IMR-90 (cell line): ENCODE measurements at regions not wholly inside any gene's neighbourhood (a gene's known extent, or its start where the extent isn't known, plus 50 kb on each side); places are given as distances from the start of the nearest gene placed in this dataset.

Experiments
- ATAC-seq: fragments of 200-7000 bp; cut with Tn5 transposase; 2 replicates; pipeline ENCODE4 v1.9.1; 2020; ENCODE audit warnings: low read depth, mild to moderate bottlenecking, moderate library complexity
- BruUV-seq: library from RNA; stranded (reverse); fragments of 400-500 nt; replicated peaks from 2 replicates; lab custom pipeline; 2021; lab: Mats Ljungman, UMichigan
- CTCF ChIA-PET: fragments of 300-600 bp; formaldehyde crosslinking; extraction: SDS; loops from one replicate; lab custom pipeline; 2021; ENCODE audit warnings: antibody characterized with exemption; lab: Yijun Ruan, JAX
- POLR2A ChIA-PET: fragments of 300-600 bp; sonication (Branson Sonifier 250); formaldehyde crosslinking; loops from one replicate; lab custom pipeline; 2022; ENCODE audit warnings: antibody characterized with exemption; ENCODE audit not compliant: unreplicated experiment; lab: Charles Lee
- DNase-seq: peaks from one replicate; pipeline ENCODE4 v3.0.0; 2013
- H2AFZ ChIP-seq: replicated peaks from 2 replicates; pipeline ENCODE3; 2013; ENCODE audit warnings: low read length, mild to moderate bottlenecking; ENCODE audit not compliant: poor library complexity
- H2AK5ac ChIP-seq: 2 replicates; pipeline ENCODE4 v1.6.1; 2013; ENCODE audit warnings: low read depth, low read length, inconsistent platforms
- H2AK9ac ChIP-seq: replicated peaks from 2 replicates; pipeline ENCODE3; 2013; ENCODE audit warnings: mild to moderate bottlenecking, low read depth, low read length, moderate library complexity; ENCODE audit not compliant: poor library complexity
- H2BK120ac ChIP-seq: 2 replicates; pipeline ENCODE4 v1.6.1; 2013; ENCODE audit warnings: low read depth, low read length, inconsistent platforms
- H2BK15ac ChIP-seq: 3 replicates; pipeline ENCODE4 v1.6.1; 2013; ENCODE audit warnings: low read depth, low read length, inconsistent platforms
- H2BK20ac ChIP-seq: 2 replicates; pipeline ENCODE4 v1.6.1; 2013; ENCODE audit warnings: low read depth, mild to moderate bottlenecking, inconsistent platforms, low read length, moderate library complexity
- H2BK5ac ChIP-seq: 2 replicates; pipeline ENCODE4 v1.6.1; 2013; ENCODE audit warnings: mild to moderate bottlenecking, low read depth, low read length, inconsistent platforms; ENCODE audit not compliant: poor library complexity, severe bottlenecking
- H3K14ac ChIP-seq: replicated peaks from 2 replicates; pipeline ENCODE4 v1.6.1; 2013; ENCODE audit warnings: low read depth, low read length, inconsistent platforms
- H3K18ac ChIP-seq: 2 replicates; pipeline ENCODE4 v1.6.1; 2013; ENCODE audit warnings: low read depth, low read length, control low read depth
- H3K23ac ChIP-seq: 2 replicates; pipeline ENCODE4 v1.6.1; 2013; ENCODE audit warnings: low read depth, low read length, inconsistent platforms
- H3K27ac ChIP-seq: 2 replicates; pipeline ENCODE4 v1.5.1; 2013; ENCODE audit warnings: mild to moderate bottlenecking, control low read depth, low read length; ENCODE audit not compliant: insufficient read depth
- H3K27me3 ChIP-seq: 2 replicates; pipeline ENCODE4 v1.6.1; 2013; ENCODE audit warnings: low read length; ENCODE audit not compliant: control insufficient read depth, insufficient read depth
- H3K36me3 ChIP-seq: 2 replicates; pipeline ENCODE4 v1.6.1; 2013; ENCODE audit warnings: low read length, mixed read lengths; ENCODE audit not compliant: control insufficient read depth, insufficient read depth
- H3K4ac ChIP-seq: 2 replicates; pipeline ENCODE4 v1.6.1; 2013; ENCODE audit warnings: low read depth, low read length, inconsistent platforms
- H3K4me1 ChIP-seq: 2 replicates; pipeline ENCODE4 v1.6.1; 2013; ENCODE audit warnings: low read length, mixed read lengths; ENCODE audit not compliant: control insufficient read depth, insufficient read depth
- H3K4me2 ChIP-seq: 2 replicates; pipeline ENCODE4 v1.6.1; 2013; ENCODE audit warnings: low read depth, mild to moderate bottlenecking, control low read depth, low read length, moderate library complexity
- H3K4me3 ChIP-seq: 2 replicates; pipeline ENCODE4 v1.5.1; 2013; ENCODE audit warnings: low read depth, mild to moderate bottlenecking, control low read depth, low read length, moderate library complexity; ENCODE audit not compliant: insufficient read depth
- H3K56ac ChIP-seq: 2 replicates; pipeline ENCODE4 v1.6.1; 2013; ENCODE audit warnings: low read length, inconsistent platforms; ENCODE audit not compliant: insufficient read depth; ENCODE audit errors: extremely low read depth
- H3K79me1 ChIP-seq, 2 experiments: 2 replicates each; pipeline ENCODE4 v1.6.1; 2013; ENCODE audit warnings: low read length in 2 of 2, inconsistent platforms in 1 of 2, low read depth in 1 of 2
- H3K9ac ChIP-seq: 2 replicates; pipeline ENCODE4 v1.6.1; 2013; ENCODE audit warnings: low read depth, low read length, control low read depth
- H3K9me1 ChIP-seq: 2 replicates; pipeline ENCODE4 v1.6.1; 2013; ENCODE audit warnings: low read length, inconsistent platforms; ENCODE audit not compliant: insufficient read depth
- H3K9me3 ChIP-seq: 2 replicates; pipeline ENCODE4 v1.6.1; 2013; ENCODE audit warnings: low read length; ENCODE audit not compliant: control insufficient read depth, insufficient read depth
- H4K20me1 ChIP-seq: 2 replicates; pipeline ENCODE4 v1.6.1; 2013; ENCODE audit warnings: low read length, inconsistent platforms; ENCODE audit not compliant: insufficient read depth
- H4K5ac ChIP-seq: 2 replicates; pipeline ENCODE4 v1.6.1; 2013; ENCODE audit warnings: mild to moderate bottlenecking, low read depth, low read length, control low read depth
- H4K8ac ChIP-seq, 2 experiments: 2 replicates each; pipeline ENCODE4 v1.6.1; 2013; ENCODE audit warnings: low read depth in 2 of 2, low read length in 2 of 2, control low read depth in 1 of 2, inconsistent platforms in 1 of 2
- H4K91ac ChIP-seq: 2 replicates; pipeline ENCODE4 v1.6.1; 2013; ENCODE audit warnings: low read depth, low read length, inconsistent platforms; ENCODE audit not compliant: insufficient read depth
- BHLHE40 ChIP-seq: fragments of 150-350 bp; IDR thresholded peaks from 2 replicates; pipeline ENCODE4 v1.6.1; 2016; ENCODE audit warnings: mild to moderate bottlenecking, low read depth, low read length
- CEBPB ChIP-seq: IDR thresholded peaks from 2 replicates; pipeline ENCODE4 v1.6.1; 2012; ENCODE audit warnings: low read depth, low read length, improper control_type of control experiment
- CHD1 ChIP-seq: IDR thresholded peaks from 2 replicates; pipeline ENCODE4 v1.6.1; 2012; ENCODE audit warnings: low read depth, low read length, improper control_type of control experiment
- CTCF ChIP-seq: conservative IDR thresholded peaks from 2 replicates; pipeline ENCODE4 v1.5.1; 2012; ENCODE audit warnings: mild to moderate bottlenecking, low read depth, low read length, improper control_type of control experiment
- ELK1 ChIP-seq: fragments of 150-350 bp; IDR thresholded peaks from 2 replicates; pipeline ENCODE4 v1.6.1; 2016; ENCODE audit warnings: low read depth, mild to moderate bottlenecking, low read length, moderate library complexity, borderline replicate concordance
- FOS ChIP-seq: fragments of 150-350 bp; IDR thresholded peaks from 2 replicates; pipeline ENCODE4 v1.6.1; 2016; ENCODE audit warnings: low read depth, low read length
- MAFK ChIP-seq: IDR thresholded peaks from 2 replicates; pipeline ENCODE4 v1.6.1; 2012; ENCODE audit warnings: low read depth, low read length, improper control_type of control experiment
- MAZ ChIP-seq: IDR thresholded peaks from 2 replicates; pipeline ENCODE4 v1.6.1; 2012; ENCODE audit warnings: low read depth, mild to moderate bottlenecking, low read length, improper control_type of control experiment, moderate library complexity, borderline replicate concordance
- MXI1 ChIP-seq: IDR thresholded peaks from 2 replicates; pipeline ENCODE4 v1.6.1; 2012; ENCODE audit warnings: low read depth, mild to moderate bottlenecking, low read length, moderate library complexity, borderline replicate concordance
- NFE2L2 ChIP-seq: fragments of 150-350 bp; IDR thresholded peaks from 2 replicates; pipeline ENCODE4 v1.6.1; 2016; ENCODE audit warnings: low read depth, mild to moderate bottlenecking, low read length
- POLR2A ChIP-seq: IDR thresholded peaks from 2 replicates; pipeline ENCODE4 v1.6.1; 2012; ENCODE audit warnings: mild to moderate bottlenecking, low read depth, low read length
- RAD21 ChIP-seq: IDR thresholded peaks from 2 replicates; pipeline ENCODE4 v1.6.1; 2012; ENCODE audit warnings: low read length, improper control_type of control experiment
- RCOR1 ChIP-seq: IDR thresholded peaks from 2 replicates; pipeline ENCODE4 v1.6.1; 2012; ENCODE audit warnings: mild to moderate bottlenecking, low read length, improper control_type of control experiment; ENCODE audit not compliant: insufficient replicate concordance
- RFX5 ChIP-seq: IDR thresholded peaks from 2 replicates; pipeline ENCODE4 v1.8.0; 2012; ENCODE audit warnings: low read depth, mild to moderate bottlenecking, low read length, moderate library complexity
- SMC3 ChIP-seq: fragments of 150-350 bp; IDR thresholded peaks from 2 replicates; pipeline ENCODE4 v1.6.1; 2016; ENCODE audit warnings: low read depth, mild to moderate bottlenecking, antibody characterized with exemption, low read length, moderate library complexity
- USF2 ChIP-seq: fragments of 150-350 bp; IDR thresholded peaks from 2 replicates; pipeline ENCODE4 v1.6.1; 2017; ENCODE audit warnings: mild to moderate bottlenecking, antibody characterized with exemption, low read length, low read depth
- WGBS, 2 experiments: methylation state at CpG; one replicate each; pipeline versions ENCODE4 v1.1.5 to v1.1.7; 2013; ENCODE audit warnings: missing lambda C conversion rate in 2 of 2; ENCODE audit not compliant: insufficient read length in 1 of 2; ENCODE audit errors: extremely low coverage in 2 of 2; 5-methylcytosine and 5-hydroxymethylcytosine counted together
- dilution Hi-C: fragments of 300-500 bp; cut with HindIII; formaldehyde crosslinking; loops from one replicate; pipeline ENCODE4 v1.14.3; 2018; ENCODE audit warnings: low sequenced_read_pairs; ENCODE audit not compliant: unreplicated experiment
- in situ Hi-C: fragments of 300-500 bp; cut with MboI; formaldehyde crosslinking; loops from 3 replicates; pipeline ENCODE4 v1.14.3; 2019; ENCODE audit warnings: low sequenced_read_pairs, inconsistent platforms, mixed read lengths
- intact Hi-C: fragments of 100-400 bp; cut with micrococcal nuclease; formaldehyde crosslinking; loops from 2 replicates; pipeline ENCODE4 v1.10.0; 2022

GRCh38 chr1:29593601-29594382, 357.5 kb downstream of the PTPRU start:
- no peak overlapping the region for H4K5ac ChIP-seq
- no peak overlapping the region for H3K4me3 ChIP-seq
- H4K8ac ChIP-seq = no peak overlapping the region
- H3K18ac ChIP-seq = no peak overlapping the region
- no peaks in the 10 kb centered on the region for H3K4me1 ChIP-seq
- no peak overlapping the region for H2BK20ac ChIP-seq
- H2AK5ac ChIP-seq = no peak overlapping the region
- ATAC-seq (no peak), DNase-seq (no peak)
- H2AFZ ChIP-seq = peak overlapping the region; percentile 8
- no peak overlapping the region for H2BK5ac ChIP-seq
- H3K79me1 ChIP-seq = no peaks in the 10 kb centered on the region
- WGBS, 2 experiments = 50% methylated on average over 1 of the region's 4 CpGs; no CpG with 5 or more reads in 1 of the 2 experiments
- intact Hi-C loops = no loop called here
- no peak overlapping the region for H3K4me2 ChIP-seq
- H4K91ac ChIP-seq = no peak overlapping the region
- H3K14ac ChIP-seq = no peak overlapping the region
- no peak overlapping the region for H2AK9ac ChIP-seq
- H3K9me1 ChIP-seq = no peaks in the 10 kb centered on the region
- no peak overlapping the region for H2BK15ac ChIP-seq
- in situ Hi-C loops = no loop called here
- TF ChIP-seq BHLHE40 = no peak
- no peak for TF ChIP-seq MXI1
- no peak for TF ChIP-seq MAFK
- no peak for TF ChIP-seq RAD21
- TF ChIP-seq RCOR1 = no peak
- TF ChIP-seq ELK1 = no peak
- no peak for TF ChIP-seq RFX5
- no peak for TF ChIP-seq FOS
- no peak for TF ChIP-seq POLR2A
- TF ChIP-seq NFE2L2 = no peak
- no peak for TF ChIP-seq CTCF
- no peak for TF ChIP-seq USF2
- TF ChIP-seq CHD1 = no peak
- TF ChIP-seq SMC3 = no peak
- TF ChIP-seq MAZ = no peak
- no peak for TF ChIP-seq CEBPB
- POLR2A ChIA-PET = no interaction called here
- no TSS peak for BruUV-seq
- H3K56ac ChIP-seq = no peak overlapping the region
- H3K36me3 ChIP-seq = no peaks in the 10 kb centered on the region
- H2BK120ac ChIP-seq = no peak overlapping the region
- no peaks in the 10 kb centered on the region for H3K27me3 ChIP-seq
- CTCF ChIA-PET = no interaction called here
- H4K20me1 ChIP-seq = no peaks in the 10 kb centered on the region
- H3K23ac ChIP-seq = no peak overlapping the region
- dilution Hi-C loops = no loop called here
- no peak overlapping the region for H3K9ac ChIP-seq
- H3K27ac ChIP-seq = no peak overlapping the region
- H3K9me3 ChIP-seq = no peaks in the 10 kb centered on the region
- no peak overlapping the region for H3K4ac ChIP-seq
